NK-92 (cell line): ENCODE measurements at regions not wholly inside any gene's neighbourhood (a gene's known extent, or its start where the extent isn't known, plus 50 kb on each side); places are given as distances from the start of the nearest gene placed in this dataset.
"Not testable (repeated sequence)": the region's sequence is repeated elsewhere in the genome, so short reads cannot be mapped to it uniquely, and the experiment has no call there.

ENCODE experiments used
- DNase-seq: peaks from one replicate; lab custom pipeline; 2025; ENCODE audit not compliant: unreplicated experiment; lab: John Stamatoyannopoulos, UW

- DNase-seq: no peak
Measured at GRCh38 chr5:81830596-81830995, 79.7 kb upstream of the SSBP2 start.

DNA sequence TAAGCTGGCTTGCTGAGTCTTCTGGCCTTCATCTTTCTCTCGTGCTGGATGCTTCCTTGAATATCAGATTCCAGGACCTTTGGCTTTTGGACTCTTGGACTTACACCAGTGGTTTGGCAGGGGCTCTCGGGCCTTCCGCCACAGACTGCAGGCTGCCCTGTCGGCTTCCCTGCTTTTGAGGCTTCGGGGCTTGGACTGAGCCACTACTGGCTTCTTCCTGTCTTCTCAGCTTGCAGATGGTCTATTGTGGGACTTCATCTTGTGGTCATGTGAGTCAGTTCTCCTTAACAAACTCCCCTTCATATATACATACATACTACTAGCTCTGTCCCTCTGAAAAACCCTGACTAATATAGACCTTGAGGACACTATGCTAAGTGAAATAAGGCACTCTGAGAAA, 78.3 kb upstream of the SSBP2 start:
- no peak for DNase-seq

DNA sequence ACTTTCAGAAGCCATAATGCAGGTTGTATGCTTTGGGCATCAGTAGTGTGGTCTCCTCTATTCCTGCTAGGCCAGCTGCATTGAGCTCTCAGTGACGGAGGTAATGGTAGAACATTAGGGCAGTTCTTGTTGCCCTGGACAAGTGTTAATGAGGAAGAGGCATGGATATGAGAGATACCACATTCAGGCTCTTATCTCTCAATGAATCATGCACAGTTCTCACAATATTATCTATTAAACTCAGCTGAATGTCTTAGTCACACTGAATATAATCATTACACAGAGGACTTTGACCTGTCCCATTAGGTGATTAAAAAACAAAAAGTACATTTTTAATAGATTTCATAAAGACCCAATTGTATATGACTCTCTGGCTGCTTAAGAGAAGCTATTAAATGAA, 76.6 kb upstream of the SSBP2 start:
- DNase-seq: no peak

DNA sequence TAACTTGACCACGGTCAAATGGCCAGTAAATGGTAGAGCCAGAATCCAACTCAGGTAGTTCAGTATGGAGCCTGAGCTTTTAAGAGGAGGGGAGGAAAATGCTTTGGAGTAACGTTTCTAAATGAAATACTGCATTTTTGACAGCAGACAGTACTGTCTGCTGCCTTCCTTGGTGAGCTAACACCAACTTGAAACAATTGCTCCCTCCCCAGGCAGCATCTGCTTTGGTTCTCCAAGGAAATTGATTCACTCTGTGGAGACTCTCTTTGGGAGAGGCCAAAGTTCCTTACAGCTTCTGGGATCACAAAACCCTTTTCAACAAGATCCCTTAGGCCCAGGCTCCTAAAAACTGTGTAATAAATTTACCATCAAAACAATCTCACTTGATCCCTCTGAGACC, 75.2 kb upstream of the SSBP2 start:
- no peak for DNase-seq

DNA sequence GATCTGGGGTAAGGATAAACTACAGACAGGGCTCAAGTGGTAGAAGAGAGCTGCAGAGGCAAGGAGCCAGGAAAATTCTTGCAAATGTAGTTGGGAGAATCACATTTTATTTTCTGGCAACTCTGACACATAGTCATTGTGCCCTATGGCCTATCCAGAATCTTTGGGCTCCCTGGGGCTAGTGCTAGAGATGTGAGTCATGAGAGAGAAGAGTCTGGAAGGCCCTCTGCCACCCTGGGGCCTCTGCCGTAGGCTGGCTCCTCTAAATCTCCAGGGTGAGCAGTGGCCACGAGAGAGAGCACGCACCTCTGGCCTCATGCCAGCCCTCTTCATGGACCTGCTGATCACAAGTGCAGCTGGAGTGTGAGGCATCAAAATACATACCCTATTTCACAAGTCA, 74.3 kb upstream of the SSBP2 start:
- no peak for DNase-seq

DNA sequence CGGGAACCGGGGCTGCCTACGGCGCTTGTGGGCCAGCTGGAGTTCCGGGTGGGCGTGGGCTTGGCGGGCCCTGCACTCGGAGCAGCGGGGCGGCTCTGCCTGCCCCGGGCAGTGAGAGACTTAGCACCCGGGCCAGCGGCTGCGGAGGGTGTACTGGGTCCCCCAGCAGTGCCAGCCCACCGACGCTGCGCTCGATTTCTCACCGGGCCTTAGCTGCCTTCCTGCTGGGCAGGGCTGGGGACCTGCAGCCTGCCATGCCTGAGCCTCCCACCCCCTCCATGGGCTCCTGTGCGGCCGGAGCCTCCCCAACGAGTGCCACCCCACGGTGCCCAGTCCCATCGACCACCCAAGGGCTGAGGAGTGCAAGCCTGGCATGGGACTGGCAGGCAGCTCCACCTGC, 72.8 kb upstream of the SSBP2 start:
- DNase-seq: not testable (repeated sequence)

GRCh38 chr5:81820863-81821262, 70.0 kb upstream of the SSBP2 start:
- DNase-seq: no peak

GRCh38 chr5:81820318-81820636, 69.4 kb upstream of the SSBP2 start:
- DNase-seq: no peak

- DNase-seq: no peak
Measured at GRCh38 chr5:81819556-81820317, 68.8 kb upstream of the SSBP2 start.

DNA sequence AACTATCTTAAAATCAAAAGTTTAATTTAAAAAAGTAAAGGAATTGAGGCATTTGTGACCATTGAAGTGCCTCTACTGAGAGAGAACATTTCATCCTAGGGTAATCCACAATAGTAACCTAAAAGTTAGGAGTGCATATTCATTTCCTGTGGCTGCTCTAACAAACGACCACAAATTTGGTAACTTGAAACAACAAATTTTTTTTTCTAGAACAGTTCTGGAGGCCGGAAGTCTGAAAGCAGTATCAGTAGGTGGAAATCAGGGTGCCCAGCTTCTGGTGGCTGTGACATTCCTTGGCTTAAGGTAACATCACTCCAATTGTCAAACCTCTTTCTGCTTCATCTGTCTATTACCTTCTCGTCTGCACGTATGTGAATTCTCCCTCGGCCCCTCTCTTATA, 67.1 kb upstream of the SSBP2 start:
- DNase-seq: no peak

GRCh38 chr5:81817086-81817485, 66.2 kb upstream of the SSBP2 start:
- no peak for DNase-seq

- no peak for DNase-seq
Measured at GRCh38 chr5:81815321-81815720, 64.4 kb upstream of the SSBP2 start.

DNA sequence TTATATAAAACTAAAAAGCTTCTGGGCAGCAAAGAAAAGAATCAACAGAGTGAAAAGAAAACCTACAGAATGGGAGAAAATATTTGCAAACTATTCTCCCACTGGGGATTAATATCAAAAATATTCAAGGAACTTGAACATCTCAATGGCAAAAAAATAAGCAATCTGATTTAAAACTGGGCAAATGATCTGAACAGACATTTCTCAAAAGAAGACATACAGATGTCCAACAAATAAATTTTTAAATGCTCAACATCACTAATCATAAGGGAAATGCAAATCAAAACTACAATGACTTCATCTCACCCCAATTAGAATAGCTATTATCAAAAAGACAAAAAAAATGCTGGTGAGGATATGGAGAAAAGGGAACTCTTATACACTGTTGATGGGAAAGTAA, 57.2 kb upstream of the SSBP2 start:
- no peak for DNase-seq

- no peak for DNase-seq
Measured at GRCh38 chr5:81805086-81805485, 54.2 kb upstream of the SSBP2 start.

- no peak for DNase-seq
Measured at GRCh38 chr5:81803812-81804211, 52.9 kb upstream of the SSBP2 start.

- no peak for DNase-seq
Measured at GRCh38 chr5:81802625-81803024, 51.7 kb upstream of the SSBP2 start.

- no peak for DNase-seq
Measured at GRCh38 chr5:81802020-81802419, 51.1 kb upstream of the SSBP2 start.

DNA sequence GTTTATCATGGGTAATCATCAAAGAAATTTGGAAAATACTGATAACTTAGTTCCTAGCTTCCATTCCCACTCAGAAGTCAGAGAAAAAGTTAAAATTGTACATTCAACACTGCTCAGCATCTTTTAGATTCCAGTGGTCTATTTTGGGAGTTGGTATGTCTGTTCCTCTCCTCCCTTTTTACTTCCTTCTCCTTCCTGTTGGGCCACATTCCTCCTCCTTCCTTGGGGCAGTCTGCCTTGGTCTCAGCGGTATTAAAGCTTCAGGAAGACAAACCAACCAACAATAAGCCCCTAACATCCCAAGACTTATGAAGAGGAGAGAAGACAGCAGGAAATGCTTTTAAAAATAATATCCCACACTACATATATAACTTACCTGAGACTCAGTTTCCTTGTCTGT, 49.9 kb upstream of the SSBP2 start:
- no peak for DNase-seq
